ENCODE measurements at regions not wholly inside any gene's neighbourhood (a gene's known extent, or its start where the extent isn't known, plus 50 kb on each side); places are given as distances from the start of the nearest gene placed in this dataset.
"Not testable (repeated sequence)": the region's sequence is repeated elsewhere in the genome, so short reads cannot be mapped to it uniquely, and the experiment has no call there.

GRCh38 chr12:114823724-114824123 lies 139.7 kb upstream of the TBX3 start:
- no peak for DNase-seq

GRCh38 chr12:114821570-114821969 lies 137.6 kb upstream of the TBX3 start:
- no peak for DNase-seq

GRCh38 chr12:114820796-114821195 lies 136.8 kb upstream of the TBX3 start:
- DNase-seq = no peak

GRCh38 chr12:114817571-114818425 lies 133.8 kb upstream of the TBX3 start:
- DNase-seq = no peak

- no peak for DNase-seq
Measured at GRCh38 chr12:114815026-114815795, 131.2 kb upstream of the TBX3 start.

GRCh38 chr12:114812858-114813761 lies 129.1 kb upstream of the TBX3 start:
- no peak for DNase-seq

GRCh38 chr12:114812384-114812783 lies 128.4 kb upstream of the TBX3 start:
- DNase-seq = no peak

- DNase-seq = no peak
Measured at GRCh38 chr12:114809097-114809496, 125.1 kb upstream of the TBX3 start.

GRCh38 chr12:114801381-114801780 lies 117.4 kb upstream of the TBX3 start:
- DNase-seq = not testable (repeated sequence)

GRCh38 chr12:114800566-114800965 lies 116.6 kb upstream of the TBX3 start:
- not testable (repeated sequence) for DNase-seq

GRCh38 chr12:114799574-114800487 lies 115.9 kb upstream of the TBX3 start:
- DNase-seq = no peak

- no peak for DNase-seq
Measured at GRCh38 chr12:114794049-114794558, 110.1 kb upstream of the TBX3 start.

- no peak for DNase-seq
Measured at GRCh38 chr12:114790276-114790675, 106.3 kb upstream of the TBX3 start.

GRCh38 chr12:114789821-114790220 lies 105.8 kb upstream of the TBX3 start:
- DNase-seq = no peak

GRCh38 chr12:114789276-114789675 lies 105.3 kb upstream of the TBX3 start:
- DNase-seq = no peak

GRCh38 chr12:114784526-114784925 lies 100.6 kb upstream of the TBX3 start:
- no peak for DNase-seq

GRCh38 chr12:114783089-114783618 lies 99.2 kb upstream of the TBX3 start:
- no peak for DNase-seq

GRCh38 chr12:114780746-114781399 lies 96.9 kb upstream of the TBX3 start:
- DNase-seq = no peak

- DNase-seq = no peak
Measured at GRCh38 chr12:114779647-114780046, 95.7 kb upstream of the TBX3 start.

- DNase-seq = no peak
Measured at GRCh38 chr12:114779186-114779585, 95.2 kb upstream of the TBX3 start.

Measured in NCI-H2227 treated with DMSO at 0.1 percent for 48 hours (cell line).